GM23338 (cell line): ENCODE measurements at regions not wholly inside any gene's neighbourhood (a gene's known extent, or its start where the extent isn't known, plus 50 kb on each side); places are given as distances from the start of the nearest gene placed in this dataset.
"Not testable (repeated sequence)": the region's sequence is repeated elsewhere in the genome, so short reads cannot be mapped to it uniquely, and the experiment has no call there.

ENCODE experiments used
- ATAC-seq: fragments of 200-7000 bp; cut with Tn5 transposase; 3 replicates; pipeline ENCODE4 v1.9.1; 2020
- DNase-seq: peaks from one replicate; pipeline ENCODE4 v3.0.0-alpha.2; 2015; ENCODE audit warnings: low spot score
- H2AFZ ChIP-seq: fragments of 200-600 bp; sonication (generic); 2 replicates; pipeline ENCODE4 v1.8.0; 2016; ENCODE audit warnings: antibody characterized with exemption, mild to moderate bottlenecking, moderate library complexity
- H3F3A ChIP-seq: fragments of 200-600 bp; sonication (generic); replicated peaks from 2 replicates; pipeline ENCODE4 v1.8.0; 2017; ENCODE audit warnings: antibody characterized with exemption, mixed run types, low read depth
- H3K27ac ChIP-seq: fragments of 200-600 bp; sonication (generic); 2 replicates; pipeline ENCODE4 v1.6.1; 2016; ENCODE audit warnings: low read depth
- H3K27me3 ChIP-seq: fragments of 200-600 bp; sonication (generic); 2 replicates; pipeline ENCODE4 v1.8.0; 2016; ENCODE audit warnings: mild to moderate bottlenecking, mixed run types, moderate library complexity; ENCODE audit not compliant: insufficient read depth
- H3K36me3 ChIP-seq: fragments of 200-600 bp; sonication (generic); 2 replicates; pipeline ENCODE4 v1.8.0; 2016; ENCODE audit warnings: mild to moderate bottlenecking; ENCODE audit not compliant: insufficient read depth
- H3K4me1 ChIP-seq: fragments of 200-600 bp; sonication (generic); 2 replicates; pipeline ENCODE4 v1.8.0; 2016; ENCODE audit warnings: mild to moderate bottlenecking, moderate library complexity; ENCODE audit not compliant: insufficient read depth
- H3K4me2 ChIP-seq: fragments of 200-600 bp; sonication (generic); 2 replicates; pipeline ENCODE4 v1.7.1; 2017; ENCODE audit warnings: mixed run types
- H3K4me3 ChIP-seq: fragments of 200-600 bp; sonication (generic); 2 replicates; pipeline ENCODE4 v1.6.1; 2016; ENCODE audit warnings: mixed run types
- H3K79me2 ChIP-seq: fragments of 200-600 bp; sonication (generic); replicated peaks from 2 replicates; pipeline ENCODE4 v1.8.0; 2017; ENCODE audit warnings: mild to moderate bottlenecking; ENCODE audit not compliant: insufficient read depth
- H3K9me2 ChIP-seq: fragments of 200-600 bp; sonication (generic); 2 replicates; pipeline ENCODE4 v1.8.0; 2017; ENCODE audit not compliant: insufficient read depth
- H4K20me1 ChIP-seq: fragments of 200-600 bp; sonication (generic); replicated peaks from 2 replicates; pipeline ENCODE4 v1.8.0; 2017; ENCODE audit warnings: mild to moderate bottlenecking; ENCODE audit not compliant: insufficient read depth
- H3K27ac Mint-ChIP-seq: 2 replicates; pipeline ENCODE4 v1.8.0; 2020; ENCODE audit warnings: inconsistent platforms, mild to moderate bottlenecking, moderate library complexity, mixed read lengths
- H3K27me3 Mint-ChIP-seq: 3 replicates; pipeline ENCODE4 v1.8.0; 2022; ENCODE audit warnings: low read depth, mild to moderate bottlenecking, moderate library complexity, mixed read lengths, inconsistent platforms; ENCODE audit not compliant: insufficient read depth, poor library complexity
- H3K36me3 Mint-ChIP-seq: 3 replicates; pipeline ENCODE4 v1.8.0; 2021; ENCODE audit warnings: low read depth, mild to moderate bottlenecking, inconsistent platforms, moderate library complexity, mixed read lengths
- H3K4me1 Mint-ChIP-seq: 3 replicates; pipeline ENCODE4 v1.8.0; 2020; ENCODE audit warnings: mild to moderate bottlenecking, inconsistent platforms, mixed read lengths
- H3K4me3 Mint-ChIP-seq: 3 replicates; pipeline ENCODE4 v1.8.0; 2021; ENCODE audit warnings: moderate library complexity, mild to moderate bottlenecking, inconsistent platforms, mixed read lengths
- H3K9me3 Mint-ChIP-seq: 3 replicates; pipeline ENCODE4 v1.8.0; 2020; ENCODE audit warnings: moderate library complexity, mild to moderate bottlenecking, inconsistent platforms, mixed read lengths
- CREB1 ChIP-seq: fragments of 250-450 bp; sonication (Bioruptor Pico); IDR thresholded peaks from 2 replicates; pipeline ENCODE4 v1.5.0; 2020; ENCODE audit warnings: low read depth, mild to moderate bottlenecking, moderate library complexity
- CTCF ChIP-seq, 2 experiments: fragments of 200-600 bp in 1 of 2; sonication (generic) in 1 of 2; conservative IDR thresholded peaks; 2 replicates each; pipeline versions ENCODE4 v1.5.1 to v1.6.1; 2016 to 2017; ENCODE audit warnings: antibody characterized with exemption in 2 of 2, low read depth in 2 of 2, mild to moderate bottlenecking in 2 of 2, moderate library complexity in 1 of 2
- EZH2phosphoT487 ChIP-seq: fragments of 200-600 bp; sonication (generic); IDR thresholded peaks from one replicate; pipeline ENCODE4 v1.8.1; 2018; ENCODE audit warnings: antibody characterized with exemption; ENCODE audit not compliant: unreplicated experiment
- JUNB ChIP-seq: IDR thresholded peaks from one replicate; pipeline ENCODE4 v1.6.1; 2016; ENCODE audit warnings: antibody characterized with exemption; ENCODE audit not compliant: unreplicated experiment
- NANOG ChIP-seq: IDR thresholded peaks from 2 replicates; pipeline ENCODE4 v1.6.1; 2016; ENCODE audit warnings: antibody characterized with exemption, borderline replicate concordance
- POLR2AphosphoS5 ChIP-seq: IDR thresholded peaks from 2 replicates; pipeline ENCODE4 v1.6.1; 2016; ENCODE audit warnings: antibody characterized with exemption, low read depth
- STAT1 ChIP-seq: IDR thresholded peaks from one replicate; pipeline ENCODE4 v1.6.1; 2016; ENCODE audit warnings: antibody characterized with exemption; ENCODE audit not compliant: unreplicated experiment
- ZNF114 ChIP-seq: fragments of 250-450 bp; sonication (Bioruptor Pico); IDR thresholded peaks from 2 replicates; pipeline ENCODE4 v1.5.0; 2020; ENCODE audit warnings: mild to moderate bottlenecking, moderate library complexity
- ZNF462 ChIP-seq: fragments of 250-450 bp; sonication (Bioruptor Pico); IDR thresholded peaks from 2 replicates; pipeline ENCODE4 v1.5.0; 2020; ENCODE audit warnings: mild to moderate bottlenecking, moderate library complexity
- TF ChIP-seq, protein P1 (sequence below): IDR thresholded peaks from one replicate; pipeline ENCODE4 v1.6.1; 2018; ENCODE audit warnings: antibody characterized with exemption; ENCODE audit not compliant: unreplicated experiment
- TF ChIP-seq, protein P2 (sequence below): IDR thresholded peaks from 2 replicates; pipeline ENCODE4 v1.6.1; 2016; ENCODE audit warnings: antibody characterized with exemption

GRCh38 chr9:78719029-78719428 is 422.1 kb downstream of the PSAT1 start:
- not testable (repeated sequence) for H3K36me3 Mint-ChIP-seq, H3K27ac ChIP-seq, H3K9me2 ChIP-seq, H3K27me3 Mint-ChIP-seq, H3K27me3 ChIP-seq, H4K20me1 ChIP-seq, DNase-seq, H3K9me3 Mint-ChIP-seq, H3K4me3 ChIP-seq, H3K79me2 ChIP-seq, H3K4me2 ChIP-seq, H3K4me1 Mint-ChIP-seq, H3K4me1 ChIP-seq, H2AFZ ChIP-seq, H3K4me3 Mint-ChIP-seq, H3K36me3 ChIP-seq, H3K27ac Mint-ChIP-seq, ATAC-seq, H3F3A ChIP-seq

- Histone ChIP-seq H3K79me2 (no peaks in the 10 kb centered on the region), H3K36me3 (no peaks in the 10 kb centered on the region), H3K9me2 (no peaks in the 10 kb centered on the region), H3K4me2 (no peak overlapping the region), H3K27me3 (no peaks in the 10 kb centered on the region), H4K20me1 (no peaks in the 10 kb centered on the region), H3K4me1 (peaks cover 7% of the 10 kb centered on the region), H3F3A (no peaks in the 10 kb centered on the region), H2AFZ (no peak overlapping the region), H3K27ac (no peak overlapping the region), H3K4me3 (no peak overlapping the region)
- H3K27ac Mint-ChIP-seq = no peak overlapping the region
- peaks cover 9% of the 10 kb centered on the region; the same call in 2 of the 3 replicates for H3K9me3 Mint-ChIP-seq
- H3K4me3 Mint-ChIP-seq = no peak overlapping the region
- H3K36me3 Mint-ChIP-seq = peaks cover 7% of the 10 kb centered on the region; the same call in 1 of the 3 replicates
- no peaks in the 10 kb centered on the region for H3K27me3 Mint-ChIP-seq
- H3K4me1 Mint-ChIP-seq = peaks cover 12% of the 10 kb centered on the region
- no peak for ATAC-seq
- no peak for DNase-seq
- TF ChIP-seq ZNF462 (CRISPR knock-in tag) (no peak), JUNB (no peak), ZNF114 (CRISPR knock-in tag) (no peak), CREB1 (CRISPR knock-in tag) (no peak), STAT1 (no peak), NANOG (no peak), POLR2AphosphoS5 (no peak), CTCF (conservative IDR thresholded peaks at IDR 0.05; ENCODE audit: low read depth in 2 of 2) (no peak), EZH2phosphoT487 (no peak)
- TF ChIP-seq, protein P1, sequence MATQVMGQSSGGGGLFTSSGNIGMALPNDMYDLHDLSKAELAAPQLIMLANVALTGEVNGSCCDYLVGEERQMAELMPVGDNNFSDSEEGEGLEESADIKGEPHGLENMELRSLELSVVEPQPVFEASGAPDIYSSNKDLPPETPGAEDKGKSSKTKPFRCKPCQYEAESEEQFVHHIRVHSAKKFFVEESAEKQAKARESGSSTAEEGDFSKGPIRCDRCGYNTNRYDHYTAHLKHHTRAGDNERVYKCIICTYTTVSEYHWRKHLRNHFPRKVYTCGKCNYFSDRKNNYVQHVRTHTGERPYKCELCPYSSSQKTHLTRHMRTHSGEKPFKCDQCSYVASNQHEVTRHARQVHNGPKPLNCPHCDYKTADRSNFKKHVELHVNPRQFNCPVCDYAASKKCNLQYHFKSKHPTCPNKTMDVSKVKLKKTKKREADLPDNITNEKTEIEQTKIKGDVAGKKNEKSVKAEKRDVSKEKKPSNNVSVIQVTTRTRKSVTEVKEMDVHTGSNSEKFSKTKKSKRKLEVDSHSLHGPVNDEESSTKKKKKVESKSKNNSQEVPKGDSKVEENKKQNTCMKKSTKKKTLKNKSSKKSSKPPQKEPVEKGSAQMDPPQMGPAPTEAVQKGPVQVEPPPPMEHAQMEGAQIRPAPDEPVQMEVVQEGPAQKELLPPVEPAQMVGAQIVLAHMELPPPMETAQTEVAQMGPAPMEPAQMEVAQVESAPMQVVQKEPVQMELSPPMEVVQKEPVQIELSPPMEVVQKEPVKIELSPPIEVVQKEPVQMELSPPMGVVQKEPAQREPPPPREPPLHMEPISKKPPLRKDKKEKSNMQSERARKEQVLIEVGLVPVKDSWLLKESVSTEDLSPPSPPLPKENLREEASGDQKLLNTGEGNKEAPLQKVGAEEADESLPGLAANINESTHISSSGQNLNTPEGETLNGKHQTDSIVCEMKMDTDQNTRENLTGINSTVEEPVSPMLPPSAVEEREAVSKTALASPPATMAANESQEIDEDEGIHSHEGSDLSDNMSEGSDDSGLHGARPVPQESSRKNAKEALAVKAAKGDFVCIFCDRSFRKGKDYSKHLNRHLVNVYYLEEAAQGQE = no peak
- TF ChIP-seq, protein P2, sequence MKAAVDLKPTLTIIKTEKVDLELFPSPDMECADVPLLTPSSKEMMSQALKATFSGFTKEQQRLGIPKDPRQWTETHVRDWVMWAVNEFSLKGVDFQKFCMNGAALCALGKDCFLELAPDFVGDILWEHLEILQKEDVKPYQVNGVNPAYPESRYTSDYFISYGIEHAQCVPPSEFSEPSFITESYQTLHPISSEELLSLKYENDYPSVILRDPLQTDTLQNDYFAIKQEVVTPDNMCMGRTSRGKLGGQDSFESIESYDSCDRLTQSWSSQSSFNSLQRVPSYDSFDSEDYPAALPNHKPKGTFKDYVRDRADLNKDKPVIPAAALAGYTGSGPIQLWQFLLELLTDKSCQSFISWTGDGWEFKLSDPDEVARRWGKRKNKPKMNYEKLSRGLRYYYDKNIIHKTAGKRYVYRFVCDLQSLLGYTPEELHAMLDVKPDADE = no peak
Measured at GRCh38 chr9:78724896-78725295, 428.0 kb downstream of the PSAT1 start.
